Mucosa of gallbladder (tissue), 1 donor: ENCODE measurements at regions not wholly inside any gene's neighbourhood (a gene's known extent, or its start where the extent isn't known, plus 50 kb on each side); places are given as distances from the start of the nearest gene placed in this dataset.

Experiments used
- DNase-seq: peaks from one replicate; pipeline ENCODE4 v3.0.0-alpha.2; 2020; ENCODE audit warnings: low spot score
- donor health status: DM: no; HTN: no; CAD: no.

- no peak for DNase-seq
Measured at GRCh38 chr10:128373071-128373749, 247.0 kb upstream of the MKI67 start.

- no peak for DNase-seq
Measured at GRCh38 chr10:128373831-128374230, 247.6 kb upstream of the MKI67 start.

GRCh38 chr10:128375171-128375570 is 248.9 kb upstream of the MKI67 start:
- no peak for DNase-seq

- no peak for DNase-seq
Measured at GRCh38 chr10:128377364-128377987, 251.3 kb upstream of the MKI67 start.

DNA sequence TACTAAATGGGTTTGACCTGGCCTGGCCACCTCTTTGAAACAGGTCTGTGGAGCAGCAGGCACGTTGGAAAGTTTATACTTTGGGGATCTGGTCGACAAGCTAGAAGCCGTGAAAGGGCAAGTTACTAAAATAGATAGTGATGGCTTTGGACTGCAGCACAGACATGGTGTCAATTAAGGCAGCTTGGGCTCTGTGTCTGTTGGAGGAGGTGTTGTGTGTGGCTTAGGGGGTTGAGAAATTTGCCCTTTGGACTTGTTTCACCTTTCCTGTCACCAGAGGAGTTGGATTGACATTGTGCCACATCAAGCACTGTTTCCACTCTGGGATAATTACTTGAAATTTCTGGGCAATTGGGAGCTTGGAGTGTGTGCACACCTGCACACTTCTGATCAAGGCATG is 251.8 kb upstream of the MKI67 start:
- no peak for DNase-seq

DNA sequence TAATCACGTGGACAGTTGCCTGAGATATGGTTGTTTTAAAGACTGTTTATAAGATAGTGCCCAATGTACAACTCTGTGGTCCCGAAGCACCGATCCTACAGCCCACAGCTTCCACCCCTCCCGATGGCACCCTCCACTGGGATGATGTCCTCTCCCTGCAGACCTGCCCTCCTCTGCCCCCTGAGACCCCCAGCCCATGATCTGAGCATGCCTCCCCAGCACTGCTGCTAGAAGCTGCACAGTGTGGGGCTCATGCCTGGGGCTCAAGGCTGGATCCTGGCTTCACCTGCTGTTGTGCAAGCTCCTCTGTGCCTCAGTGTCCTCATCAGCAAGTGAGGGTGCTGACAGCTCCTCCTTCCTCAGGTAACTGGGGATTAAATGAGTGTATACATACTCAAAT is 254.7 kb upstream of the MKI67 start:
- DNase-seq = no peak

DNA sequence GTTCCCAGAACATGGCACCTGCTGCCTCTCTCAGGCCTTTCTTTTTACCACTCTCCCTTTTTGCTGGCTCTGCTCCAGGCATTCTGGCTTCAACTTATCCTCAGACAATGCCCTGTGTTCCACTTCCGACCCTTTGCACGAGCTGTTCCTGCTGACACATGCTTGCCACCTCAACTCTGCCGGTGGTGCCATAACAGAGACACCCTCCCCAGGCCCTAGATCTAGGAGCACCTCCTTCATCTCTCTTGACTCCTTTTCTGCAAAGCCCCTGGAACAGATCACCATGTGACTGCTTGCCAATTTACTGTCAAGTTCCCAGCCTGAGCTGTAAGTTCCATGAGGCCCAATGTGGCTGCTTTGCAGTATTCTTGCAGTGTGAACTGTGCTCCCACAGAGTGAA is 256.0 kb upstream of the MKI67 start:
- DNase-seq = no peak

DNA sequence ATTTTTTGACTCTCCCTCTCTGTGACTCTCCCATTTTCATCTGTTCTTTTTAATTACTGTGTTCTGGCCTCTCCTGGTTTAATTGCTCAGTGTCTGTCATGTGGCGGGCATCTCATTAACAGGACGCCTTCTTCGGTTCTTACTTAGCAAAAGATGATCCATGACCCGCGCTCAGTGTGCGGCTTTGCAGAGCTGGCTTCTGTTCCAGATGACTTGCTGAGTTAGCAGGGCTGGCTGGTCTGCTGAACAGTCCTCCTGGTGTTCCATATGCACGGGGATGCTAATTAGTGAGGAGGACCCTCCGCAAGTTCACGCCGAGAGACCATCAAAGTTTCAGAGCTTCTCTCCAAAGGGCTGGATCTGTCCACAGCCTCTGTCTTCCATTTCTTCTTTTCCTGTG is 258.6 kb upstream of the MKI67 start:
- DNase-seq = no peak

- no peak for DNase-seq
Measured at GRCh38 chr10:128386231-128386630, 260.0 kb upstream of the MKI67 start.

DNA sequence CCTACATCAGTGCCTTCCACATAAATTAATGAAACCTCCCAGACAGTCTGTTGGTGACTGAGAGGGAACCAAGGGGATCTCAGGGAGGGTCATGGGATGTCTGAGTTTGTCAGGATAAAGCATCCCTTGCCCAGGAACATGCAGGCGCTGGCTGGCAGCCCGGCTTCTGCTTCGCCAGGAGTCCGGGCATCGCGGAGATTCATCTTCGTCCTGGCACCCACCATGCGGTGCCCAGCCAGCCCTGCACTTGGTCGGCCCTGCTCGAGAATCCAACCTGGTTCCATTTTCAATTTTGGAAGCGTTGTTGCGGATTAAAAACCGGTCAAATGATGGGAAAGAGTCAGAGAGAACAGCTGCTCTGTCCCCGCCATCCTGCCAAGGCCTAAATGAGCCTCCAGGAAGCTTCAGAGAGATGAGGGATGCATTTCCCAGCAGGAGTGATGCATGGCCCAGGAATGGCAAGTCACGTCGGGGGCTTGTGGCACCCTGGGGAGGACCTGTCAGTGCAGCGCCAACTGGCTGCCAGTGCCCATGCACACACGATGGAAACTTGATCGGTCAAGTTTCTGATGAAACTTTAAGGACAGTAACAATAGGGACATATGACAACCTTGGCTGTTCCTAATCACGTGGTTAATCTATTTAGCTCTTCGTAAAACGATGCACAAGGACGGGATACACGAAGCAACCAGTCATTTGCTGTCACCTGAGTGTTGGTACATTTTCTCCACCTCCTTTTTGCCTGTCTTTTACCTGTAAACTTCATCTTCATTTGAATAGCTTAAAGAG is 260.8 kb upstream of the MKI67 start:
- DNase-seq = no peak

- no peak for DNase-seq
Measured at GRCh38 chr10:128390596-128390995, 264.4 kb upstream of the MKI67 start.

GRCh38 chr10:128393546-128393945 is 267.3 kb upstream of the MKI67 start:
- no peak for DNase-seq

DNA sequence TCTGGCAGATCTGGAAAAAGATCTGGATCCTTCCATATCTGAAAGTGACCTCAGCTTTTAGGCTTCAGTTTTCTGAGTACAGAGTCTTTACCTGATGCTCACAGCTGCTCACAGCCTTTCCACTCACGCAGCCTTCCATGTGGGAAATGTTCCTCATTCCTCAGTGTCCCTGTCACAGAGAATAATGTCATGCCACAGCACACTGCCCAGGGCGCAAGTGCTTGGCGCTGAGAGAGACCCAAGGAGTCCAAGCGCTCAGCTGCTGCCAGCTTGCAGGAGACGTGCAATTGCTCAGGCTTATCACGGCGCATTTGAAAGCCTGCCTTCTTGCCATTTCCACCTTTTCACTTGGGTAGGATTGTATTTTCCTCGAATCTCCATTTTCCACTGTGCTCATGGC is 271.9 kb upstream of the MKI67 start:
- no peak for DNase-seq

GRCh38 chr10:128398999-128399398 is 272.8 kb upstream of the MKI67 start:
- DNase-seq = no peak

DNA sequence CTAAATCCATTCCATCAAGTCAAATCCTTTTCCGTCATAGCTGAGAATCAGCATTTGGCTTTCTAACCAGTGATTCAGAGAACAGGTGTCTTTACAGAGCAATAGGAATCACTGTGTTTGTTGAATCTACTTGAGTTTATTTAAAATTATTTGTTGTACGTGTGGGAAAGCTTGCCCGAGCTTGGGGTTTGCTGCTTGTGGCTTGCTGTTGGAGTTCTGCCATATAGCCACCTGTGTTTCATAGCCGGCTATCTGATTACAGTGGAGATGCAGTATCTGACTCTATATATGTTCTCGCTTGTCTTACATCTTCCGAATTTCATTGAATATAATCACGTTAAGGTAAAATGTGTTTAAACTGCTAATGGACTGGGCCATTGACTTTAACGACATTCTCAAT is 274.3 kb upstream of the MKI67 start:
- DNase-seq = no peak

DNA sequence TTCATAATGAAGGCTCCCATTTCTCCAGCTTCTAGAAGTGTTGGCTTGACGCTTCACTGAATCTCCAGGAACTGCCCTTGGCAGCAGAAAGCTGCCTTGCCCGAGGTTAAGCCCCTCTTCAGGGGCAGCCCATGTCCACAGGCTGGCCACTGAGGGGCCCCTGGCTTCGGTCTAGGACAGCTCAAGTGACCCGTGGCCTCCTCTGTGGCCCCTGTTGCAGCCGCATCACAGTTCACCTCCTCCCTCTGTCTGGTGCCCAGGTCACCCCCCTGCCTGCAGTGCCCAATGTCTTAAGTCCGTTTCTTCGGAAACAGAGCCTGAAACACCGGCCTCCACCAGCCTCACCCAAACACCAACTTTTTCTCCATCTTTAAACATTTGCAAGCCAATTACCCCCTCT is 279.2 kb upstream of the MKI67 start:
- no peak for DNase-seq

- no peak for DNase-seq
Measured at GRCh38 chr10:128411643-128412042, 285.4 kb upstream of the MKI67 start.

GRCh38 chr10:128414568-128414967 is 288.3 kb upstream of the MKI67 start:
- no peak for DNase-seq

DNA sequence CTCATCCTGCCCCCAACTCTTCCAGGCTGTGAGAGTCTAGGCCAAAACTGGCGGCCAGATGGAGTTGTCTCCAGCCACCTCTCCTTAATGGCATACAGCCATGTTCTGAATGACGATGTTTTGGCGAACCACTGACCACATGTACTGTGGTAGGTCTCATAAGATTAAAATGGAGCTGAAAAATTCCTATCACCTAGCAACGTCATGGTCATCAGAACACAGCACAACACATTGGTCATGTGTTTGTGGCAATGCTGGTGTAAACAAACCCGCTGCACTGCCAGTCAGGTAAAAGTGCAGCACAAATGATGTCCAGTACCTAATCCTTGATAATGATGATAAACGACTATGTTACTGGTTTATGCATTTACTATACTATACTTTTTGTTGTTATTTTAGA is 290.0 kb upstream of the MKI67 start:
- DNase-seq = no peak

DNA sequence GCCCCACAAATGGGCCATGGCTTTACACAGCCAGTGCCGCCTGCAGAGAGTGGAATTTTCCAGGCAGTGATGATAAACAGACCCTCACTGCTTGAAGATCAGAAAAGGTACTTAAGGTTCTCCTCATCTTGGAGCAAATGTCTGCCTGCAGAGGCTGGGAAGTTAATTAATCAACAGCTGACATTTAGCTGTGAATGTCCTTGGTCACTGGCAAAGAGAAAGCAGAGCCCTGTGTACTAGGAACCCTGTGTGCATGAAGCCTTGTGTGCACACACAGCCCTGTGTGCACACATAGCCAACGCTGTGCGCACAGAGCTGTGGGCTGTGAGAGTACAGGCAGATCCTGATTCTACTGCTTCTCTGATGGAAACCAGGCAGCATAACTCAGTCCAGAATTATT is 291.6 kb upstream of the MKI67 start:
- DNase-seq = no peak

- DNase-seq = no peak
Measured at GRCh38 chr10:128418819-128419218, 292.6 kb upstream of the MKI67 start.

DNA sequence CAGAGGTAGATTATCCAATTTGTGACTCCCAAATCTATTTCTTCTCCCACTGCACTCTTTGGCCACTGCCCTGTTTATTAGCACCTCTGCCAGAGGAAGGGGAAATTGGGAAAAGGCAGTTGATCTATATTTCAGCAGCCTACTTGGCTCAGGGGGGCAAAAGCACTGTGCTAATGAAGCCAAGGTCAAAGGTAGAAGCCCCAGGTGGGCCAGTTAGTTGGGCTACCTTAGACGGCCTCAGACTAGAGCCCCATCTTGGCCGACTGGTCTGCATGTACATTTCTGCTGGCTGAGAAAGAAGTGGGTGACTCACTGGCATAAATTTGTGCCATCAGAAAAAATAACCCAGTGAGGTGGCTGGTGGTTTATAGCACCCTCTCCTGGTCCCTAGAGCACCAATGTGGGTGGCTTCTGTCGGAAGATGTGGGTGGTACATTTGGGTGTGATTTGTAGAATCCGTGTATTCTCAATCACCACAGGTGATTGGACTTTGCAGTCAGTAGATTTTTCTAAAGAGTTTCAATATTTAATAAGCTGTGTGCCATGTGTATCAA is 293.3 kb upstream of the MKI67 start:
- no peak for DNase-seq

DNA sequence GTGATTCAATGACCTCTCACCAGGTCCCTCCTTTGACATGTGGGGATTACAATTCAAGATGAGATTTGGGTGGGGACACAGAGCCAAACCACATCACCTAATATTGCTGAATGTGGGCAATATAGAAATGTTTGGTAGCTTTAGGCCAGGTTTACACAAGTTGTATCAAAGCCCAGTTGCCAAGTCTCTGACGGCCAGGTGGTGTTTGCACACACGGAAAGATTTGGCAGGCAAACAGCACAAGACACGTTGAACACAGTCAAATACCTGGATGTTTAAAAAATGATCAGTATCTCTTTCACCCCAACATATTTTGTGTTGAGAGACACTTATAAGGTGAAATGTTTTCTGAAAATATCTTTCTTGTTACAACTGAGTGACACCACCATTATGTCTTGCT is 294.4 kb upstream of the MKI67 start:
- no peak for DNase-seq
